GM18519 (cell line): ENCODE measurements at regions not wholly inside any gene's neighbourhood (a gene's known extent, or its start where the extent isn't known, plus 50 kb on each side); places are given as distances from the start of the nearest gene placed in this dataset.
"Not testable (repeated sequence)": the region's sequence is repeated elsewhere in the genome, so short reads cannot be mapped to it uniquely, and the experiment has no call there.

ENCODE experiments used
- ATAC-seq: cut with Tn5 transposase; IDR thresholded peaks from one replicate; pipeline ENCODE4 v1.9.1; 2021; ENCODE audit warnings: mild to moderate bottlenecking, moderate library complexity; ENCODE audit not compliant: unreplicated experiment, low FRiP score

- ATAC-seq, result no peak
These were observed 237.6 kb upstream of the MME start for GRCh38 chr3:154842536-154842935.

GRCh38 chr3:154835639-154836038, 244.5 kb upstream of the MME start:
- no peak for ATAC-seq

GRCh38 chr3:154834831-154835230, 245.3 kb upstream of the MME start:
- not testable (repeated sequence) for ATAC-seq

GRCh38 chr3:154829929-154830328, 250.2 kb upstream of the MME start:
- no peak for ATAC-seq

- ATAC-seq, result no peak
These were observed 260.6 kb upstream of the MME start for GRCh38 chr3:154819491-154819890.

- no peak for ATAC-seq
These were observed 261.4 kb upstream of the MME start for GRCh38 chr3:154818676-154819255.

GRCh38 chr3:154810017-154810416, 270.1 kb upstream of the MME start:
- ATAC-seq, result not testable (repeated sequence)

GRCh38 chr3:154801729-154802128, 278.4 kb upstream of the MME start:
- ATAC-seq, result no peak

- ATAC-seq, result no peak
These were observed 280.3 kb upstream of the MME start for GRCh38 chr3:154799800-154800199.

GRCh38 chr3:154795582-154795981, 284.5 kb upstream of the MME start:
- no peak for ATAC-seq

GRCh38 chr3:154794814-154795445, 285.2 kb upstream of the MME start:
- no peak for ATAC-seq

- no peak for ATAC-seq
These were observed 285.7 kb upstream of the MME start for GRCh38 chr3:154794391-154794790.

GRCh38 chr3:154792828-154793227, 287.3 kb upstream of the MME start:
- ATAC-seq, result no peak

GRCh38 chr3:154791611-154792010, 288.5 kb upstream of the MME start:
- ATAC-seq, result no peak

GRCh38 chr3:154786724-154787123, 293.4 kb upstream of the MME start:
- no peak for ATAC-seq

GRCh38 chr3:154783521-154783931, 296.6 kb upstream of the MME start:
- no peak for ATAC-seq

- ATAC-seq, result no peak
These were observed 297.1 kb upstream of the MME start for GRCh38 chr3:154783061-154783460.

GRCh38 chr3:154782151-154782550, 298.0 kb upstream of the MME start:
- ATAC-seq, result no peak

- no peak for ATAC-seq
These were observed 298.5 kb upstream of the MME start for GRCh38 chr3:154781595-154781994.

- no peak for ATAC-seq
These were observed 299.9 kb upstream of the MME start for GRCh38 chr3:154780263-154780662.

GRCh38 chr3:154779571-154779970, 300.5 kb upstream of the MME start:
- no peak for ATAC-seq

GRCh38 chr3:154778057-154778456, 302.1 kb upstream of the MME start:
- ATAC-seq, result no peak
